Liver (tissue), 3 donors: ENCODE measurements at regions not wholly inside any gene's neighbourhood (a gene's known extent, or its start where the extent isn't known, plus 50 kb on each side); places are given as distances from the start of the nearest gene placed in this dataset.

Experiments used
- CTCF ChIP-seq: fragments of 150-350 bp; IDR thresholded peaks from 2 replicates; pipeline ENCODE4 v1.5.1; 2017; ENCODE audit warnings: improper control_type of control experiment, low read depth, low read length; ENCODE audit not compliant: missing input control
- HNF4G ChIP-seq: IDR thresholded peaks from 2 replicates; pipeline ENCODE4 v1.6.1; 2016; ENCODE audit warnings: antibody characterized with exemption
- donor health status: healthy.
- donor health status: healthy.

DNA sequence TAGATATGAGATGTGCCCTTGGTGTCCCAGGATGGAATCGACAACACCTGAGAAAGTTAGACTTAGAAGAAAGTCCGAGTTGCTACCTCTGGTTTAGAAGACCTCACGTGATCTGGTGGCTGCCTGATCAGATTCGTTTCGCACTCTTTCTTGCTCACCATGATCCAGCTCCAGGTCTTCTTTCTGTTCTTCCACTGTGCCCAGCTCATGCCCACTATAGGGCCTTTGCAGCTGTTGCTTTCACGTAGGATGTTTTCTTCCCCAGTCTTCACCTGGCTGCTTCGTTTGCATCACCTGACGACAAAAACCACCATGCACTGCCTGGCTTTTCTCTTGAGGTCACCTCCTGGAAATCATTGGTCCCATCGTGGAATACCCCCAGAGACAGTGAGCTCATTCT, 311.1 kb downstream of the PRDM2 start:
- no peak for TF ChIP-seq CTCF
- TF ChIP-seq HNF4G: no peak
